H9 (cell line): ENCODE measurements at regions not wholly inside any gene's neighbourhood (a gene's known extent, or its start where the extent isn't known, plus 50 kb on each side); places are given as distances from the start of the nearest gene placed in this dataset.
A peak's percentile ranks its signal among the peaks of the same experiment; 100 is the strongest.

Experiments
- DNase-seq: peaks from one replicate; pipeline ENCODE4 v3.0.0-alpha.2; 2017
- H2AFZ ChIP-seq: one replicate; pipeline ENCODE4 v1.6.1; 2013; ENCODE audit warnings: mild to moderate bottlenecking, low read length, control low read depth, moderate library complexity
- H2AK5ac ChIP-seq: 2 replicates; pipeline ENCODE4 v1.6.1; 2013; ENCODE audit warnings: low read length, control low read depth, mixed read lengths; ENCODE audit not compliant: insufficient read length
- H2BK120ac ChIP-seq: one replicate; pipeline ENCODE4 v1.6.1; 2013; ENCODE audit warnings: low read depth, mild to moderate bottlenecking, low read length, control low read depth, inconsistent platforms; ENCODE audit not compliant: poor library complexity, severe bottlenecking
- H2BK12ac ChIP-seq: 2 replicates; pipeline ENCODE4 v1.6.1; 2013; ENCODE audit warnings: low read length, control low read depth, mixed read lengths, low read depth; ENCODE audit not compliant: insufficient read length
- H2BK15ac ChIP-seq: 2 replicates; pipeline ENCODE4 v1.6.1; 2013; ENCODE audit warnings: low read depth, low read length, control low read depth
- H2BK20ac ChIP-seq: one replicate; pipeline ENCODE4 v1.6.1; 2013; ENCODE audit warnings: low read depth, mild to moderate bottlenecking, low read length, control low read depth, inconsistent platforms; ENCODE audit not compliant: poor library complexity, severe bottlenecking
- H2BK5ac ChIP-seq: 2 replicates; pipeline ENCODE4 v1.6.1; 2013; ENCODE audit warnings: low read length, control low read depth, mixed read lengths; ENCODE audit not compliant: insufficient read length
- H3K14ac ChIP-seq: 2 replicates; pipeline ENCODE4 v1.6.1; 2013; ENCODE audit warnings: low read length, control low read depth; ENCODE audit not compliant: insufficient read depth
- H3K18ac ChIP-seq: 2 replicates; pipeline ENCODE4 v1.6.1; 2013; ENCODE audit warnings: low read depth, mild to moderate bottlenecking, mixed read lengths, low read length, control low read depth; ENCODE audit not compliant: insufficient read length
- H3K23ac ChIP-seq: 2 replicates; pipeline ENCODE4 v1.6.1; 2013; ENCODE audit warnings: low read length, control low read depth, mixed read lengths, low read depth; ENCODE audit not compliant: insufficient read length
- H3K23me2 ChIP-seq: 2 replicates; pipeline ENCODE4 v1.6.1; 2013; ENCODE audit warnings: low read depth, mild to moderate bottlenecking, mixed read lengths, low read length, control low read depth; ENCODE audit not compliant: insufficient read length, poor library complexity, severe bottlenecking
- H3K27ac ChIP-seq: 2 replicates; pipeline ENCODE4 v1.5.1; 2013; ENCODE audit warnings: low read length, control low read depth, mixed read lengths, low read depth; ENCODE audit not compliant: insufficient read length
- H3K27me3 ChIP-seq: 2 replicates; pipeline ENCODE4 v1.6.1; 2013; ENCODE audit warnings: low read length, control low read depth, inconsistent platforms; ENCODE audit not compliant: insufficient read depth
- H3K4ac ChIP-seq: 2 replicates; pipeline ENCODE4 v1.6.1; 2013; ENCODE audit warnings: low read depth, mild to moderate bottlenecking, control low read depth, inconsistent platforms, low read length, moderate library complexity
- H3K4me1 ChIP-seq: 2 replicates; pipeline ENCODE4 v1.6.1; 2013; ENCODE audit warnings: low read length, control low read depth, inconsistent platforms; ENCODE audit not compliant: insufficient read depth
- H3K4me2 ChIP-seq: 2 replicates; pipeline ENCODE4 v1.6.1; 2013; ENCODE audit warnings: low read length, control low read depth, mixed read lengths; ENCODE audit not compliant: insufficient read length, insufficient read depth
- H3K56ac ChIP-seq: 2 replicates; pipeline ENCODE4 v1.6.1; 2013; ENCODE audit warnings: low read depth, mild to moderate bottlenecking, mixed read lengths, low read length, control low read depth; ENCODE audit not compliant: insufficient read length
- H3K79me1 ChIP-seq: 2 replicates; pipeline ENCODE4 v1.6.1; 2013; ENCODE audit warnings: low read depth, mild to moderate bottlenecking, moderate library complexity, low read length, control low read depth, inconsistent platforms; ENCODE audit not compliant: insufficient read depth, poor library complexity, severe bottlenecking
- H3K79me2 ChIP-seq: 2 replicates; pipeline ENCODE4 v1.6.1; 2013; ENCODE audit warnings: low read length, control low read depth, inconsistent platforms; ENCODE audit not compliant: insufficient read depth
- H3K9ac ChIP-seq: 2 replicates; pipeline ENCODE4 v1.6.1; 2013; ENCODE audit warnings: low read length, control low read depth, mixed read lengths; ENCODE audit not compliant: insufficient read length; ENCODE audit errors: extremely low read depth
- H3K9me3 ChIP-seq: one replicate; pipeline ENCODE4 v1.6.1; 2013; ENCODE audit warnings: low read depth, low read length, inconsistent platforms; ENCODE audit not compliant: control insufficient read depth
- H3T11ph ChIP-seq: one replicate; pipeline ENCODE4 v1.6.1; 2013; ENCODE audit warnings: mild to moderate bottlenecking, low read length, control low read depth, inconsistent platforms
- H4K20me1 ChIP-seq: one replicate; pipeline ENCODE4 v1.6.1; 2013; ENCODE audit not compliant: control insufficient read depth, insufficient read length, insufficient read depth
- H4K5ac ChIP-seq: 2 replicates; pipeline ENCODE4 v1.6.1; 2013; ENCODE audit warnings: low read depth, mild to moderate bottlenecking, mixed read lengths, low read length, control low read depth; ENCODE audit not compliant: insufficient read length
- H4K8ac ChIP-seq: replicated peaks from 2 replicates; pipeline ENCODE4 v1.6.1; 2013; ENCODE audit warnings: low read length, control low read depth, mixed read lengths, low read depth; ENCODE audit not compliant: insufficient read length
- H4K91ac ChIP-seq: 2 replicates; pipeline ENCODE4 v1.6.1; 2013; ENCODE audit warnings: low read depth, mild to moderate bottlenecking, moderate library complexity, mixed read lengths, low read length, control low read depth; ENCODE audit not compliant: insufficient read length
- H3K27ac Mint-ChIP-seq, 3 experiments: 2 replicates in 2 of 3; 3 replicates in 1 of 3; pipeline ENCODE4 v1.8.0; 2020 to 2021; ENCODE audit warnings: mixed read lengths in 3 of 3, mild to moderate bottlenecking in 1 of 3, moderate library complexity in 1 of 3
- H3K27me3 Mint-ChIP-seq: 2 replicates; pipeline ENCODE4 v1.8.0; 2021; ENCODE audit warnings: low read depth, mild to moderate bottlenecking, moderate library complexity, mixed read lengths
- H3K36me3 Mint-ChIP-seq, 3 experiments: 2 replicates in 2 of 3; 3 replicates in 1 of 3; pipeline ENCODE4 v1.8.0; 2020 to 2021; ENCODE audit warnings: low read depth in 3 of 3, mixed read lengths in 3 of 3; ENCODE audit not compliant: insufficient read depth in 1 of 3
- H3K4me1 Mint-ChIP-seq, 2 experiments: 2 replicates each; pipeline ENCODE4 v1.8.0; 2020; ENCODE audit warnings: mixed read lengths in 2 of 2
- H3K4me3 Mint-ChIP-seq, 2 experiments: 2 replicates in 1 of 2; 3 replicates in 1 of 2; pipeline ENCODE4 v1.8.0; 2020 to 2021; ENCODE audit warnings: mild to moderate bottlenecking in 2 of 2, mixed read lengths in 2 of 2, moderate library complexity in 1 of 2
- H3K9me3 Mint-ChIP-seq, 2 experiments: 2 replicates in 1 of 2; 3 replicates in 1 of 2; pipeline ENCODE4 v1.8.0; 2020; ENCODE audit warnings: mild to moderate bottlenecking in 2 of 2, mixed read lengths in 2 of 2, moderate library complexity in 1 of 2
- CTCF ChIP-seq: fragments of 200-600 bp; sonication (generic); conservative IDR thresholded peaks from 3 replicates; pipeline ENCODE4 v1.8.0; 2021; ENCODE audit warnings: antibody characterized with exemption, mild to moderate bottlenecking

DNA sequence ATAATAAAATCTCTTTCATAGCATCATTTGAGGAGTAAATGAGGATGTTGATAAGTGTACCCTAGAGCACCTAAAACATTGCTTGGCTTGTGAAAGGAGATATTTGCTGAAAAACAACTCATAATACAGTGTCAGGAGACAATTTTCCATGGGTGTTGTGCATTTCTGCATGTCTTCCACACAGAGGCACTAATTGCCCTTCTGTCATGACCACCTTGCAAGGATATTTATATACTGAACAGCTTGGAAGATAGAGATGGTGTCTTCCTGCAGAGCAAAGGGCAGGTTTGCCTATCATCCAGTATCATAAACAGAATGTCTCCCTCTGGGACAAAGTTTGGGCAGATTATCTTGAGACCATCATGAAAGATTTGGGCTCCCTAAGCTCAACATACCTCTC, 495.2 kb upstream of the LRRN3 start:
- Histone ChIP-seq H3K79me1 (no peaks in the 10 kb centered on the region), H2BK5ac (no peak overlapping the region), H4K5ac (no peak overlapping the region), H3K56ac (no peak overlapping the region), H4K8ac (no peak overlapping the region), H4K20me1 (no peaks in the 10 kb centered on the region), H2BK12ac (no peak overlapping the region), H3K4ac (no peak overlapping the region), H3K18ac (no peak overlapping the region), H3K23me2 (no peaks in the 10 kb centered on the region), H2AK5ac (no peak overlapping the region), H2BK120ac (no peak overlapping the region), H3K9me3 (no peaks in the 10 kb centered on the region), H3T11ph (no peak overlapping the region), H3K4me1 (no peaks in the 10 kb centered on the region), H4K91ac (no peak overlapping the region), H3K9ac (no peak overlapping the region), H3K23ac (no peak overlapping the region), H3K79me2 (no peaks in the 10 kb centered on the region), H3K14ac (no peak overlapping the region), H3K4me2 (no peak overlapping the region), H2BK15ac (no peak overlapping the region), H3K27me3 (no peaks in the 10 kb centered on the region), H2BK20ac (no peak overlapping the region), H2AFZ (no peak overlapping the region), H3K27ac (no peak overlapping the region)
- H3K27me3 Mint-ChIP-seq: no peaks in the 10 kb centered on the region
- no peak for DNase-seq
- H3K27ac Mint-ChIP-seq: no peak overlapping the region
- H3K9me3 Mint-ChIP-seq: no peaks in the 10 kb centered on the region
- peak; percentile 31; the same call in 1 of the 3 replicates for TF ChIP-seq CTCF
- H3K4me3 Mint-ChIP-seq: no peak overlapping the region
- no peaks in the 10 kb centered on the region; a peak in 2 of 7 replicates for H3K36me3 Mint-ChIP-seq
- H3K4me1 Mint-ChIP-seq: peaks cover 9 to 18% of the 10 kb centered on the region in 2 experiments; a peak in 3 of 4 replicates
